Fibroblast of villous mesenchyme (primary cell): ENCODE measurements at regions not wholly inside any gene's neighbourhood (a gene's known extent, or its start where the extent isn't known, plus 50 kb on each side); places are given as distances from the start of the nearest gene placed in this dataset.

Experiments used
- DNase-seq: peaks from one replicate; pipeline ENCODE4 v3.0.0-alpha.2; 2010; ENCODE audit warnings: low read depth
- H3K4me3 ChIP-seq: 2 replicates; pipeline ENCODE4 v1.5.1; 2011; ENCODE audit warnings: low read depth, mild to moderate bottlenecking, low read length
- CTCF ChIP-seq: IDR thresholded peaks from 2 replicates; pipeline ENCODE4 v1.5.1; 2012; ENCODE audit warnings: low read depth, mild to moderate bottlenecking, low read length; ENCODE audit not compliant: insufficient read depth

DNA sequence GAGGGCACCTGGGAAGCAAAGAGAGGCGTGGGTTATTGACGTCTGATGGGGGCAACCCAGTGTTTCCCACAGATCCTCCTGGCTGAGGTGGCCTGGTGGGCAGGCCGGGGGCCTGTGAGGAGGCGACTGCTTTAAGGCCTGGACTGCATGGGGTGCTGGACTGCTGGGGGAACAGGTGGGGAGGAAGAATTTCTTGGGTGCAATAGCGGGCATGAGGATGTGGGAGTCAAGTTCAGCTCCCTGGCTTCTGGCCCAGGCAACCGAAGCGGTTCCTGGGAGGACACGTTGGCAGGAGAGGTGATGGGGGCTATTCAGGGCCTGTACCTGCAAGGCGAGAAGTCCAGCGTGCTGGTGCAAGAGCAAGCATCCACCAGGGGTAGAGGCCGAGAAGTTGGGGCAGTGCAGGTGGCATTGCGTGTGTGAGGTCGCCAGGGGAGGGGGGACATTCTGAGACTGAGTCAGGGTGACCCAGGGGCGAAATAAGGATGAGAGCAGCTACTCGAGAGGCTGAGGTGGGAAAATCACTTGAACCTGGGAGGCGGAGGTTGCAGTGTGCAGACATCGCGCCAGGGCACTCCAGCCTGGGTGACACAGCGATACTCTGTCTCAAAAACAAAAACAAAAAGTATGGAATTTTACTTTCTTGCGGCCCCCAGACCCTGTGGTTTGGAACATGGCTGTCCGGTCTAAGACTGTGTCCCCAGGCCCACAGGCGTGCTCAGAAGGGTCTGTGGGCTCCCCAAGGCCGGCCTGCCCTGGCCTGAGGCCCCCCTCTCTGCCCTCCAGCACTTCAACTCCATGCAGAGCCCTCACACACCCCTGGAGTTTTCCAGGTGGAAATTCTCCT lies 53.6 kb upstream of the ELN start:
- H3K4me3 ChIP-seq = no peak overlapping the region
- no peak for DNase-seq
- no peak for TF ChIP-seq CTCF

- no peak for DNase-seq
Measured at GRCh38 chr7:73974948-73975926, 52.7 kb upstream of the ELN start.

GRCh38 chr7:73976761-73977618 lies 51.0 kb upstream of the ELN start:
- TF ChIP-seq CTCF = no peak
- no peak overlapping the region for H3K4me3 ChIP-seq
- peak; percentile 57 for DNase-seq

More at GRCh38 chr7:73974948-73975926, 52.7 kb upstream of the ELN start:
- no peak for TF ChIP-seq CTCF
- no peak overlapping the region for H3K4me3 ChIP-seq

DNA sequence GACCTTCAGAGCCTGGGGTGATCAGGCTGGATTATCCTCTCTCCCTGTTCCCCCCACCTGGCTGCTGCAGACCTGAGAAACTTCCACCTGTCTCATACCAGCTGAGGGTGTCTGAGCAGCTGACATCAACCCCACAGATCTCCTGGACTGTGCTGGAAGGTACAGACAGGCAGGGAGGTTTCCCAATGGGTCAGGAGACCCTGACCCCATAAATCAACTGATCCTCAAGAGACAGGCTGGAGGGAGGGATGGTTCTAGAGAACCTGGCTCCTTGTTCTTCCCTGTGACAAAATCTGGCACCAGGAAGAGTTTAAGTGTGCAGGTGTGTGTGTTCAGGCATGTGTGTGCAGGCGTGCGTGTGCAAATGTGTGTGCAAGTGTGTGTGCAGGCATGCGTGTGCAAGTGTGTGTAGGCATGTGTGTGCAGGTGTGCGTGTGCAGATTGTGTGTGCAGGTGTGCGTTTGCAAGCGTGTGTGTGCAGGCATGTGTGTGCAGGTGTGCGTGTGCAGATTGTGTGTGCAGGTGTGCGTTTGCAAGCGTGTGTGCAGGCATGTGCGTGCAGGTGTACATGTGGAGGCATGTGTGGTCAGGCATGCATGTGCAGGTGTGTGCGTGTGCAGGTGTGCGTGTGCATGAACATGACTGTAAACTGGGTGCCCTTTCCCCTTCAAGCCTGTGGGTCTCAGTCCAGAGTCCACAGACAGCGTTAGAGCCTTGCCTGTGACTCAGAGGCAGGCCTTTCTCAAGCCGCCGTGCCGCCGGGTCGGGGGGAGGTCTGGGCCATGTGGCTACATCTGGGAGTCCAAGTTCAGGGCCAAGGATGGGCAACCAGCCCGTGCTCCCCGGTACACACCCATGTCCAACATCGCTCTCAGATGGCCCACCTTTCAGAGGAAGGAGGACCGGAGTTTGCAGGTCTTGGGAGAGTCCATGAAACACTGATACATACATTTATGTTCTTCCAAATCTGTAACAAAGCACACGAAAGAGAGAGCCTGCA lies 50.1 kb upstream of the ELN start:
- no peak overlapping the region for H3K4me3 ChIP-seq
- no peak for TF ChIP-seq CTCF
- DNase-seq = peak; percentile 28
